Fibroblast of gingiva (primary cell): ENCODE measurements at regions not wholly inside any gene's neighbourhood (a gene's known extent, or its start where the extent isn't known, plus 50 kb on each side); places are given as distances from the start of the nearest gene placed in this dataset.

Source experiments
- DNase-seq: peaks from one replicate; pipeline ENCODE4 v3.0.0-alpha.2; 2011; ENCODE audit warnings: low read depth

GRCh38 chr7:155360495-155361345 is 63.0 kb downstream of the INSIG1 start:
- no peak for DNase-seq

DNA sequence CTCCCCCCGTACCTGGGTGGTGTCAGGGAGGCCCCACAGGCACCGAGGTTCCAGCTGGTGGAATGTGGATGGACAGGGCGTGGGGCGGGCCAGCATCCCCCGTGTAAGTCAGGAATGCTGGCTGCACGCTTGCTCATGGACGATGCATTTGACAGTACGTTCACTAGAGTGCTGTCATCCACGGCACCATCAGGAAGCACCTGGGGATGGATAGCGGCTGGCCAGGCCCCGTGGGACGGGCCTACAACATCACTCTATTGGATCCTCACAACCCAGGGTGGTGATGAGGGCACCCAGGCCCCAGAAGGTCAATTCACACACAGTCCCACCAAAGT is 63.6 kb downstream of the INSIG1 start:
- DNase-seq = no peak

DNA sequence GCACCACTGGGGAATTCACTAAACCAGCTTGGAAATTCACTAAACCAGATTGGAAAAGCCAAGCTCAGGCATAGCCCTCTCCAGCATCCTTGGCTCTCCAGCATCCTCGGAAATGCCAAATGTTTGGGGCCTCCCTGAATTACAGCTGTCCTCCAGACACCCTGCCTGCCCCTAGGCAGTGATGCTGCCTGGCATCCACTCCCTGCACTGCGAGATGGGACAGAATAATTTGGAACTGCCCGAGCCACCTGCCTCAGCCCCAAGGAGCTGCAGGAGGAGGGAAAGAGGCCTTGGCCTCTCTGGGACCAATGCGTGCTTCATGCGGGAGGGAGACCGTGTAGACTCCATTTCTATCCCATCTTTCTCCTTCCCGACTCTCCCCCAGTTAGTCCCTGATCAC is 64.3 kb downstream of the INSIG1 start:
- DNase-seq = no peak

DNA sequence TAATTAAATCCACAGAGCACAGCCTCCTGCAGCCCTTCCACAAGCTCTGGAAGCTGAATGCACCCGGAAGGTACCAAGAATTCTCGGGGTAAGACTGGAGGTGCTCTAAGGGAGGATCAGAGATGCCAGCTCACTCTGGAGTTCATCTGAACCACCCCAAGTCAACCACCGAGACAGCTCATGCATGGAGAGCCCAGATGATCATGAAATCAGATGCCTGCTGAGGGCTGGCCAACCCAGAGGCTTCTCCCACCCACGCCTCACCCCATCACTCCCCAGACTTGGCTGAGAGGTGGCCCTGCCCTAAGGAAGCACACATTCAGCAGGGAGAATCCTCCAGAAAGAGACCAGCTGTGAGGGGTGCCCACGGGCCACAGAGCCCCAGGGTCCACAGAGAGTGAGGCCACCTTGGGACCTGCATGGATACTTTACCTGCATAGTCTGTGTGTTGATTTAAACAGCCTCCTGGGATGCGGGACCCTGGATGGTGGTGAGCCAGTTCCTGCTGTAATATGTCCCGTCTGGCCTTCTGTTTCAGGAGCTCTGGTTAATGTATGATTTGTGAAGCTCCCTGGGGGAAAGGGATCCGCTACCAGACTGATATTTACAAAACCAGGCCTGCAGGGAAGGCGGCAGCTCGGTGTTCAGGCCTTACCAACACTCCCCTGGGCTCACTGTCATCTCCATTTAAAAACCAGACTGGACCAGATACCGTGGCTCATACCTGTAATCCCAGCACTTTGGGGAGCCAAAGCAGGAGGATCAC is 64.9 kb downstream of the INSIG1 start:
- DNase-seq = no peak

DNA sequence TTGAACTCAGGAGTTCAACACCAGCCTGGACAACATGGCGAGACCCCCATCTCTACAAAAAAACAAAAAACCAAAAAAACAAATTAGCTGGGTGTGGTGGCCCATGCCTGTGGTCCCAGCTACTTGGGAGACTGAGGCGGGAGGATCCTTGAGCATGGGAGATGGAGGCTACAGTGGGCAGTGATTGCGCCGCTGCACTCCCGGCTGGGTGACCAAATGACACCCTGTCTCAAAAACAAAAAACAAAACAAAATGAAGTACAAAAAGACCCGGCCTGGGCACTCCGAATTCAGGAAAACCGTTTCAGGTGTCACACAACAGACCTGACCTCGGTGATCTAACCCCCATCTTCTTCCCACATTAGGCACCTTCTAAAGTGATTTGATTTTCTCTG is 65.5 kb downstream of the INSIG1 start:
- no peak for DNase-seq

DNA sequence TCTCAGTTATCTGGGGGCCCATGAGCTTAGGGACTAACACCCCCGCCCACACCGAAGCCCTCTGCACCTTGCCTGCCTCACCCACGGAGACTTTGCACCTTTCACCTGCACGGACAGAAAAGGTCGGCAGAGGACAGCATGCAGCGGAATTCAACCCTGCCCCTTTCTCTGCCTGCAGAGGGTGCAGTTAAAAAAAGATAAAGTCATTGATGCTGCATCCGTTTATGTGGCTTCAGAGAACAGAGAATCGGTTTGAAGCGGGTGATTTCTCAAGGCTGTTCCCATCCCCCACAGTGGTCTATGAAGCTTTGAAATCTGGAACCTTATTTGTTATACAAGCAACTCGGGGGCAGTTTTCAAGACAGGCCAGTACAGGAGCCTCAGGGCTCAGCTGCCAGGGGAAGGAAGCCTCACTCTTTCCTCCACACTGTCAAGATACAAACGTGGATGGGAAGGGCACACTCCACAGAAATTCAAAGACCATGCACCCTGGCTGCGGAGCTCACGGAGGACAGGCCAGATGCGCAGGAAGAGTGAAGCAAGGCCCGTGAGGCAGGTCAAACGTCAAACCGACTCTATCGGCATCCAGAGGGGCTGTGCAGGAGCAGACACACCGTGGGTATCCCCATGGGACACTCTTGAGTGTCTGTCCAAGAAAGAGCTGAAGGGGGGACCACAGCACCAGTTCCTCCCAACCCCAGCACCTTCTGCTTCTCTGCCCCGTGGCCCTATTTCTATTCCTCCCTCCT is 66.3 kb downstream of the INSIG1 start:
- no peak for DNase-seq

DNA sequence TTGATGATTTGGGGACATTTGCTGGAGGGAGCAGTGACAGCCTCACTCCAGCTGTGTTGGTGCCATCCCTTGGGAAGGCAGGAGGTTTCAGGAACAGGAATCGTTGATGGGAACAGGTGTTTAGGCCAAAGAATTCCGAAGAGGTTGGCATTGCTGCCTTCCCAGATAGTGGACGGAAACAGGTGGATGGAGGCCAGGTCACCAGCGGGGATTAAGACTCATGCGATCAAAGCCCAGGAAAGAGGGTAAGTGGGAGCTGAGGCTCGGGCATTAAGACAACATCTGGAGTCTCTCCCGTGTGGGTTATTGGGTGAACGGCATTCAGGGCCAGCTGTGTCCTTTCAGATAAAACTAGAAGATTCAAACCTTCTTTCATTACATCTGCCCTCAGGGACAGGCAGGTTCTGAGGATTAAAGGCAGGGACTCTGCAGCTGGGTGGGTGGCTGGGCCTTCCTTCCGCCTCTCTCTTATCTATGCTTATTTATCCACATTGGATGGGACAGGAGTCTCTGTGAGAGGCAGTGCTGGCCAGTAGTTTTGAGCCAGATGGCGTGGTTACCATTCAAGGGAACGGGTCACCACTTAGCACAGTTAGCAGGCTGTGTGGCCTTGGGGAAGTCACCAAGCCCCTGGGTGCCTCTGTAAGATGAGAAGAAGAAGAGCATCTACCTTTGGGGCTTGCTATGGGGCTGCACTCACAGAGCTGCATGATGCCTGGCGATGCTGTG is 67.6 kb downstream of the INSIG1 start:
- no peak for DNase-seq

- no peak for DNase-seq
Measured at GRCh38 chr7:155368894-155369600, 71.4 kb downstream of the INSIG1 start.

- no peak for DNase-seq
Measured at GRCh38 chr7:155369766-155370165, 72.1 kb downstream of the INSIG1 start.

DNA sequence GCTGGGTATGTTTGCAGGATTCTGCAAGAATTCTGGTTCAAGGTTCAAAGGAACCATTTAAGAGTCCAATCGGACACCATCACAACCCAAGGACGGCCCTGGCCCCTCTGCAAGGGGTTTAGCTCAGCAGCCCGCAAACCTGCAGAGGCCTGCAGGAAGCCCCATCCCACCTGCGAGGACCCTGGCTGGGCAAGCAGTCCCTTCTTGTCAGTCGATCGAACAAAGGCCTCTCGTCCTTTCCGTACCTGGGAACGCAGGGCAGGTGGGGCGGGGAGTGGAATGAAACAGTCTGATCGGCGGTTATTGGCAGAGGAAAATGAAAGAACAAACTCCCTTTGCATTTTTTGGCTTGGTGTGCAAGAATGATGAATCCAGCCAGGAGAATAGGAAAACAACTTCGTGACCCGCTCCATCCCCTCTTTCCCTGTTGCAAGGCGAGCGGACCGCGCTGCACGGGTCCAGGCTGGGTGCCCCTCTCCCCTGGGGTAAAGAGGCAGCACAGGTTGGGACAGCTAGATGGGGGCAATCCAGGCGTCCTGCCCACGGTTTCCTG is 73.7 kb downstream of the INSIG1 start:
- DNase-seq = no peak

- no peak for DNase-seq
Measured at GRCh38 chr7:155371884-155372781, 74.5 kb downstream of the INSIG1 start.

DNA sequence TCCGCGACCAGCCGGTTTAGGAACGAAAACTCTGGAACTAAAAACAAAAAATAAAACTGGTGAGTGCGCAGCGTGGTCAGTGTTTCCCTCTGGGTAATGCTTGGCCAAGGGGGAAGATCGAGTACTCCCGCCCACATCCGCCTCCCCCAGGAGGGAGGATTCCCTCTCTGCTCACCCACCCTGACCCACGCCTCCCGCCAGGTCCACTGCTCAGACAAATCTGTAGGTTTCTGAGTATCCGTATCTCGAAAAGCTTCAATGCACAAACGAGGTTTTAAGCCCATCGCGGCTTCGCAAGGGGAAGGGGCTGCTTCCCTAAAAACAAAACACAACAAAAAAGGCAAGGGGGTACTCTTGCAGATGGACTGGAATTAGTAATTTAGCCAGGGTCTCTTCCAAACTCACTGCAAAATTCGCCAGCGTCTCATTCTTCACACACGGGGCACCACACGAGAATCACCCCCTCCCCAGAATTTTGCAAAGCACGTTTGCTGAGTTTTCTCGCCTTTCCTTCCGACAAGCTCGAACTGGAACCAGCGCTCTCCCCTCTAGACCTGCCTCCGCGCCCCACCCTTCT is 75.2 kb downstream of the INSIG1 start:
- DNase-seq = no peak

GRCh38 chr7:155373359-155374273 is 75.9 kb downstream of the INSIG1 start:
- no peak for DNase-seq

DNA sequence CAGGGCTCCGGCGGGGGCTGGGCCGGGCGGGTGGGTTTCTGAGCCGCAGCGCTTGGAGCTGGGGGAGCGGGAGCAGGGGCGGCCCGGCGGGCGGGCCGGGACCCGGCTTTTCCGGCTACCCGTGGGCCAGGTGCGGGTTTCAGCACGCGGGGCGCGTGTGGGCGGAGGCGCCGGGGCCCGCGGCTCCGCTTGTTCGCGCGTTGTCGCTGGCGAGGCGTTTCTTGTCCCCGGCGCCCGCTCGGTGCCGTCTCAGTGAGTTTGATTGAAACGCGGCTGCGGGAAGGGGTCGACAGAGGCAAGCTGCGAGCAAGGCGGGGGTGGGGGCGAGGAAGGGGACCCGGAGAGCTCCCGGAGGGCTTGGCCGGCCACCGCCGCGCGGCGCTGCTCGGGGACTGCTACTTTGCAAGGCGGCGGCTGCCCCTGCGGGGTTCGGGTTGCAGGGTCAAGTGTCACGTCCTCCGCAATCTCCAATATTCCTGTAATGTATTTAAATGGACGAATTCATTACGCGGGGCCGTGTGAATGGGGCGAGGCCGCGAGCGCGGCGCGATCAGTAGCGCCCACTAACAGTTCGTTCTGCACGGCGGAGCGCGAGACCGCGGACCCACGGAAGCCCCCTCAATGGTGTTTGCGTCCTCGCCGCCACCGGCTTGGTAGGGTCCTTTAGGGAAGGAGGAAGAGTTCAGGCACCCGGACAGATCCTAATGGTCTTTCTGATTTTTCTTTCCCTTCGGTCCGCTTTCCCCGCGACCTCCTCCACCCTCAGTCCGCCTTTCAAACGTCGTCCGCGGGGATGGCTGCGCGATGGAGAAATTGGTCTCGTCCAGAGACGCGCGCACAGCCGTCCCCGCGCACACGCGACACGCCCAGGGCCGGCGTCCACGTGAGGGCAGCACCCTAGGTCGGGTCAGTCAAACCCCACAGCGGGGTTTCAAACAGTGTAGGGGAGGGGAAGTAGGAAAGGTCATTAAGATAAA is 76.9 kb downstream of the INSIG1 start:
- no peak for DNase-seq

- DNase-seq = no peak
Measured at GRCh38 chr7:155375337-155376277, 77.9 kb downstream of the INSIG1 start.
